Activated T-helper 1 cell treated with Interleukin-2 at 50 U/mL for 16 hours (primary cell): ENCODE measurements at regions not wholly inside any gene's neighbourhood (a gene's known extent, or its start where the extent isn't known, plus 50 kb on each side); places are given as distances from the start of the nearest gene placed in this dataset.

Source experiments
- DNase-seq: peaks from one replicate; pipeline ENCODE4 v3.0.0-alpha.2; 2020; ENCODE audit warnings: low read depth

DNA sequence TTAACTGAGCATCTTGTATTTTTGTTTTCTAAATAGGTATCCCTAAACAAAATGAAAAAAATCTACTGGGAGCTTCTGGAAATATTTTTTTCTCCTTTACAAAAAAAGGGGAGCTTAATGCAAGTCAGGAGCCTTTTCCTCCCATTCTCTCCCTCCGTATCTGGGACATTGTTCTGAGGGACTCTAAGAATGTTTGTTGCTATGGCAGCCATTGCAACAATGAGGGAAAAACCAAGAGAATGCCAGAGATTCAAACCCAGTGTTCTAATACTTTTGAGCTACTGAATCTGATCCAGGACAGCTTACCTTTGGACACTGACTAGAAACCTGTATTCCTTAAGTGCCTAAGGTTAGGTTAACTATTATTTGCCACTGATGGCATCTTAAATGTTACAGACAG is 485.7 kb upstream of the HS3ST1 start:
- no peak for DNase-seq

DNA sequence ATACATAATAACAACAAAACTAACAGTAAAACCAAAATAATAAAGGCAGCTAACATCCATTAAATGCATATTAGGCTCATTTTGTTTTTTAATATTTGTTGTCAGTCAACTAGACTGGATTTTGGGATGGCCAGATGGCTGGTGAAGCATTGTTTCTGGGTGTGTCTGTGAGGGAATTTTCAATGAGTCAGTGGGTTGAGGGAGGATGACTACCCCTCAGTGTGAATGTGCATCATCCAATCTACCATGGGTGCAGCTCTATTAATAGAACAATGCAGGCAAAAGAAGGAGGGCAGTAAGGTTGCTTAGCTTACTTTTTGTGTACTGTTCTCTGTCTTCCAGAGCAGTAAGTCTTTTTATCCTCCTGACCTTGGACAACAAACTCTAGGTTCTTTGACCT is 484.2 kb upstream of the HS3ST1 start:
- DNase-seq, result no peak

DNA sequence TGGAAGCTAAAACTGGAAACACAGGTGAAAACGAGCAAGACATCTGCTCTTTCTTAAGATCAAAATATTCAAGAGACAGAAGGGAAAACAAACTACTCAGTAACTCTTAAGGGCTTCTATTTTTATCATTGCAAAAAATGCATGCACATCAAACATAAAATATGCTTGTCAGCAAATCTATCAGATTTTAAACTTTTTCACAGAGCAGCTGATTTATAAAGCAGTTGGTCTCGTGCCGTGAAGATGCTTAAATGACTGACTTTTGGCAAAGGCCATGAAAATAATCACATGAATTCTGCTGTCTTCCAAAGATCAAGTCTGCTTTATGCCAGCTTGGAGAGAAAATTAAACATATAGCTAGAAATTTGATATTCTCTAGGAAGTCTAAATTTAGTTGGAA is 482.1 kb upstream of the HS3ST1 start:
- DNase-seq, result no peak

DNA sequence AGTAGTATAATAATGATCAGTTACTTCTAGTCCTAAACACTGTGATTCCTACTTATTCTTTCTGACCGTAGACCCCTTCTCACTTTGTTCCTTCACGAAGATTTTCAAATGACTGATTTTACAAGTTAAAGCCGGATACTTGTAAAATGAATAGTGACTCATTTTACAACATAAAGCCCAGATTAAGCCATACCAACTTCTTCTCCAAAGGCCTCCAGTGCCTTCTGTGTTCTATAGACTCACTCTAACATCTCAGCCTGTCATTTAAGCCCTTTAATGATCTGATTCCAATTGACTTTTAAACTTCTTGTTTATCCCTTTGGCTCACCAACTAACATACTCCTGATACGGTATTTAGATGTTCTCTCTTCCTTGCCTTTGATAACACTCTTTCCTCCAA is 480.0 kb upstream of the HS3ST1 start:
- no peak for DNase-seq

DNA sequence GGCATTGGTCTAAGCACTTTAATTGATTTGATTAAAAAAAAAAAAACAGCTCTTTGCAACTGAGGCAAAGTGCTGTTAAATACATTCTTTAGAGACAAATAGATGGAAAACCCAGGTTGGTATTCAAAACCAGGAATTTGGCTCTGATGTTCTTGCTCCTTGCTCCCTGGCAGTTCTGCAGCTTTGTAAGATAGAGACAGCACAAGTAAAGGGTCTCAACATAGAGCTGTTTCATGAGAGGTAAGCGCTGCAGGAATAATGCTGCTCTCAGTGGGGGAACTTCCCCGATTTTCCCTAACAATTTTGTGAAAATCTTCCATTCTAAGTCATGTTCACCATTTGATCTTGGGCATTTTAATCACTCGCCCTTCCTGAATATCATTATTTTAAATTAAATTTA is 479.5 kb upstream of the HS3ST1 start:
- DNase-seq, result no peak

DNA sequence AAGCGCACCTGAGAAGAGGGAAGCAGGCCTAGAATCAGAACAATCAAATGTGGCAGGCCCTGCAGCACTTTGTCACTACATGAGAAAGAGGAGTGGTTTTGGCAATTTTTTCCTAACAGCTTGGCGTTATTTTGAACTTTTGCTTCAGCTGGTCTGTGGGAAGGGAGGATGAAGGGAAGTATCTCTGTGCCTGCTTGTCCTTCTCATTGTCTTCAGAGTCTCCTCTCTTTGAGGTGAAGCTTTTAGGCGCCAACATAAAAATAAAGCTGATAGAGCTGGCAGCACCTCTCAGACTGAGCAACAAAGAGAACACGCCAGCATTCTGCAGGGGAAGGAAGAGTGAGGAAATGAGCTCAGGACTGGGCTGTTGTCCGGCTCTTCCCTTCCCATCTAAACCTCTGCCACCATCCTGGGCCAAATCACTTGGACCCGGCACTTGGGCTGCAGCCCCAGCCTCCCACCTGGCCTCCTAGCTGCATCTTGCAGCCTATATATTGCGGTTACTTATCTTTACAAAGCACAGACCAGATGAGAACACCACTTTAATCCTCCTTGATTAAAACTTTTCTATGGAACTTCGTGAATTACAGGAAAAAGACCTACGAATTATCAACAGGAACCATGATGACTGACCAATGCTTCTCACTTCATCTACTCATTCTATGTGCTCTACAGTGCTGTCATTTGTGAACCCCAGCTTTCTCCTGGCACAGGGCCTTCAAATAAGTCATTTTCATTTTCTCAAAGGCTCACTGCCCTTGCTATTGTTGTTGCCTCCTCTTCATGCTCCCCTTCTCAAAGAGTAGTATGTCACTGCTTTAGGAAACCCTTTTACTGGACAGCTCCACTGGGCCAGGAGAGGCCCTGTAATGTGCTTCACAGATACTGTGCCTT is 476.4 kb upstream of the HS3ST1 start:
- DNase-seq, result no peak

DNA sequence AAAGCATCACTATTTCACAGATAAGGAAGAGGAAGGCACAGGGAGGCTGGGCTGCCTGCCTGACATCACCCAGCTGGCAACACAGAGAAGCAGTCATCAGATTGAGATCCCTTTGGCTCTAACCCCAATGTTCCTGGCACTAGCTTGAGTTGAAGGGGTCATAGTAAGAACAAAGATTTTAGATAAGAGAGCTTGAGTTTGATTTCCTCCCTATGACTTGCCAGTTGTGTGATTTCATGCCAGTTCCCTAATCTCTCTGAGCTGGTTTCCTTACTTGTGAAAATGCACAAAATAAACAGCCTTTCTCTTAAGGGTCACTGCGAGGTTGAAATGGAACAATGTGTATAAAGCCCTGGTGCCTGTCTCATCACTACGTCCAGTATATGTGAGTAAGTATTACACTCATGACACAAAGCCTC is 475.4 kb upstream of the HS3ST1 start:
- no peak for DNase-seq

DNA sequence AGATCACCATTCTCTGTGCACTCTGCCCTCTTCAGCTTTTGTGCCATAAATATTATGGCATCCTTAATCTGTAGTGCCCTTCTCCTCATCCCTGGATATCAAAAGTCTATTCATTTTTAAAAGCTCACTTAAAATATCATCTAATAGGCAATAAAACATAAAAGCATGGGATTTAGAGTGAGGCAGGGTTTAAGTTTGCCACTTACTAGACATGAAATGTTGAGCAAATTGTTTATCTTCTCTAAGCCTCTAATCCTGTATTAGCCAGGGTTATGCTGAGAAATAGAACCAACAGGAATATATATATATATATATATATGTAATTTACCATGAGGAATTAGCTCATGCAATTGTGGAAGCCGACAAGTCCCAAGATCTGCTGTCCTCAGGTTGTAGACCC is 472.4 kb upstream of the HS3ST1 start:
- no peak for DNase-seq

DNA sequence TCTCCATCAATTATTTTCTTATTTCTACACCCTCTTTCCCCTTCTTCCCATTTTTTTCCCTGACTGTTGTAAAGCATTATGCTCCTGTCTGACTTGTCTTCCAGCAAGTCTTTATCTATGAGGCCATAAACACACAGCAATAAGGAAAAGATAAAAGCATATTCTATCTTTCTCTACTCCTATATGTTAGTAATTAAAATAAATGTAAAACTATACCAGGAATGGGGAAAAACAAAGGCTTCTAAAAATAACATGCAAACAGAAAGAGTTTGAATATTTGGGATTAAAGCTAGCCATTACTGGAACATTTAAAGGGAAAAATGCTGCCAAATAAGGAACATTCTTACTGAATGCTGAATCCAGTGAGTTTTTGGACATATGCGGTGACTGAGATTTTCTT is 471.7 kb upstream of the HS3ST1 start:
- no peak for DNase-seq

DNA sequence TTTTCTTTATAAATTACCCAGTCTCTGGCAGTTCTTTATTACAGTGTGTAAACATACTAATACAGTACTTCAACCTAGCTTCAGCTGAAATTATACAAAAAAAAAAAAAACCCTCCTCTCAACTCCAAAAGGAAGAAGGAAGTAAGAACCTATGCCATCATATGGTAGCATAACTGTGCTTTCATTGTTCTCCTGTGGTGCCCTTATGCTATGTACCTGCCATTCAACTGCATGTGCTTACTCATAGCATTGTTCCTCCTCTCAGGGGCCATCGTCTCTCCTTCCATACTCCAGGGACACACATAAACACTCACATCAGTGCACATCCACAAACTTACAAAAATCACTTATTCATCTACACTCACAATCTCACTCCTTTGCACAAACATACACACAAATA is 470.1 kb upstream of the HS3ST1 start:
- no peak for DNase-seq

DNA sequence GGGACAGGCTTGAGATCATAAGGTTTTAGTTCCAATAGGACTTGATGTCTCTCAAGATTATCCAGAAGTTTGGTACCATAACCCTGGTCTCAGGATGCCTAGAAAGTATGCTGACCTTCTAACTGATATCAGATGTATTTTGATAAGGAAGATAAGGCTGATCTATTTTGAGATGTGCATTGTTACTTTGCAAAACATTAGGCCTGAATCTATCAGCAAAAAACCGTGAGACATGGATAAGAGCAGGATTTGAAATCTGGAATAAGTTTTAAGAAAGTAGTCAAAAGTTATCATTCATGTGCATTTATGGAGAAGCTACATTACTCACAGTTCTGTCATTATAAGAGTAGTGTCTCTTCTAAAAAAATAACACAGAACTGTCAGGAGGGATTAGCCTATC is 467.1 kb upstream of the HS3ST1 start:
- DNase-seq, result no peak

DNA sequence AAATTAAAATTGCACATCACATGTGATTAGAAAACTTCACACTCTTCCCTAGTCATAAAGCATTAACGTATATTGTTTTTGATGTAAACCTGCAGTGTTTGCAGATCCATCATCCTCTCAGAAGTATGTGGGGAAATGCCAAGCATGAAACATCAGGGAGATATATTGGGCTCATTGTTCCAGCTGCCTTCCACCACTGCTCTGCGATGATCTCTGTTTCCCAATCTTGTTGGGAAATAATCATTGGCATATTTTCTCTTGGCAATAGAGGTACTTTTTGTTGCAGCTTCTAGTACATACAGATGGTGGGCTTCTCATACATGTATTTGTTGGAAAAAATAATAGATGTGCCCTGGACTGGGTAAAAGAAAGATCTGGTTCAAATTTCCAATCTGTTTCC is 466.3 kb upstream of the HS3ST1 start:
- no peak for DNase-seq

DNA sequence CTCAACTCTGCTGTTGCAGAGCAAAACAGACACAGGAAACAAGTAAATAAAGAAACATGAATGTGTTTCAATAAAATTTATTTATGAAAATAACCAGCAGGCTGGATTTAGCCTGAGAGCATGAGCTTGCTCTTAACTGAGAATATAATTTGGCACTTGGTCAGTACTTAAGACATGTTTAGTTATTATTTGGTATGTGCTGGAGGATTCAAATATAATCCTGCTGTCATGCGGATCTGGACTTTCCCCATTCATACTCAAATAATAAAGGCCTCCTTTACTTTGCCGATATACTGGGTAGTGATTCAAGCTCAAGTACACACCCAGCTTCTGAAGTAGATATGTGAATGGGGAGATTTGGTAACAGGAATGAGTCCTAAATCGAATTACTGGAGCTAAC is 465.5 kb upstream of the HS3ST1 start:
- no peak for DNase-seq

DNA sequence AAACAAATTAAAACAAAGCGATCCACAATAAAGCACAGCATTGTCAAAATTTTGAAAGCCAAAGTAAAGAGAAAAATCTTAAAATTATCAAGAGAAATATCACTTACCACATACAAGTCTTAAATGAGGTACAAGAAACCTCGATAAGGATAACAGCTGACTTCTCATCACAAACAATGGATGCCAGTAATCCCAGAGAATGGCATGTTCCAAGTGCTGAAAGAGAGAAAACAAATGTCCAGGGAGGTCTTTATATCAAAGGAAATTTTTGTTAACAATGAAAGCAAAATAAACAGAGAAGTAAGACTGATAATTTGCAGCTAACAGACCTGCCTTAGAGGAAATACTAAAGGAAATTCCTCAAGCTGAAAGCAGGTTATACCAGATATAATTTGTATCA is 460.4 kb upstream of the HS3ST1 start:
- no peak for DNase-seq

DNA sequence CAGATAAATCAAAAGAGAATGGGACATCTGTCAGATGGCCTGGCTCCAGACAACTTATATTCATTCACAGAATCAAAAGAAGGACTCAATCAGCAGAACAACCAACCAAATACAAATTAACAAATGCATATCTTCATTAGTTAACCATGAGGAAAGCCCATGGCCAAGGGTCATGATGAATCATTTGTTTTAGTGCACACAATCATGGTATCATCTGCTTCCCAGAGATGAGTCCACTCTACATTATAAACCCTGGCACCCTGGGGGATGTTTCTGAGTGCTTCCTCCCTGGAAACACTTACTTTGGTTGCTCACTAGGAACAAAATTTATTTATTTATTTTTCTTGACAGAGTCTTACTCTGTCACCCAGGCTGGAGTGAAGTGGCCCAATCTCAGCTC is 453.3 kb upstream of the HS3ST1 start:
- no peak for DNase-seq

DNA sequence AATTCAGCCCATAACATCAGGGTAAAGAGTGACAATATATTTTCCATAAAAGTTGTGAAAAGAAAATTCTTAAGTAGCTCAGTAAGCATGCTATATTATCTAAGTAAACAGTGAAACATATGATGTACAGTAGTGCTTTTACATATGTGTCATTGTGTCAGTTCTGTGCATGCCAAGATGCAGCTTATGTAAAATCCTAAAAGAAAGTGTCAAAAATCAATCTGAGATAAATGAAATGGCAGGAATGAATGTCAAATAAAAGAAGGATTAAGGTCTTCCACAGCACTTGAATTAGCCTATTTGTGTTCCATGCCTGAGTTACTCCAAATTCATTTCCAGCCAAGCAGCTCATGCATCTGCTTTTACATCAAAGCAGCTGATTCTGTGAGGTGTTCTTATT is 452.7 kb upstream of the HS3ST1 start:
- no peak for DNase-seq

DNA sequence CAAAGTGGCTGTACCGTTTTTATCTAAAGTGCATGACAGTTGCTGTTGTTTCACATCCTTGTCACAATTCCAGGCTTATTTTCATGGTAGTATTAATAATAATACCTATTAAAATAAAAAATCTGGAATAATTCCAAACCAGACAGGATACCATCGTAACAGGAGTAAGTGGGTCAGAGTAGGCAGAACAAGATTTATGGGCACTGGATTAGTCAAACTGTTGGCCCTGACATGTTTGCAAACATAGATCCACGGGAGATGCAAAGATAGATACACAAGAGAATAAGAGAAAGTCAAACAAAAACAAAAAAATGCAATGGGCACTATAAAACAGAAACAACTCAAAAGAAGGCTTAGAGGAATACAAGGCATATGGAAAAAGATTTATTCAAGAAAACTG is 449.5 kb upstream of the HS3ST1 start:
- DNase-seq, result no peak

DNA sequence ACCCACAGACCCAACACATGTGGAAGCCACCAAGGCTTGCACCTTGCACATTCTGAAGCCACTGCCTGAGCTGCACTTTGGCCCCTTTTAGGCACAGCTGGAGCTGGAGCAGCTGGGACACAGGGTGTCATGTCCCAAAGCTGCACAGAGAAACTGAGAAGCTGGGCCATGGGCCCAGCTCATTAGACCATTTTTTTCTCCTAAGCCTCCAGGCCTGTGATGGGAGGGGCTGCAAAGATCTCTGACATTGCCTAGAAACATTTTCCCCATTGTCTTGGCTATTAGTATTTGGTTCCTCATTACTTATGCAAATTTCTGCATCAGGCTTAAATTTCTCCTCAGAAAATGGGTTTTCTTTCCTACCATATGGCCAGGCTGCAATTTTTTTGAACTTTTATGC is 447.4 kb upstream of the HS3ST1 start:
- DNase-seq, result no peak

DNA sequence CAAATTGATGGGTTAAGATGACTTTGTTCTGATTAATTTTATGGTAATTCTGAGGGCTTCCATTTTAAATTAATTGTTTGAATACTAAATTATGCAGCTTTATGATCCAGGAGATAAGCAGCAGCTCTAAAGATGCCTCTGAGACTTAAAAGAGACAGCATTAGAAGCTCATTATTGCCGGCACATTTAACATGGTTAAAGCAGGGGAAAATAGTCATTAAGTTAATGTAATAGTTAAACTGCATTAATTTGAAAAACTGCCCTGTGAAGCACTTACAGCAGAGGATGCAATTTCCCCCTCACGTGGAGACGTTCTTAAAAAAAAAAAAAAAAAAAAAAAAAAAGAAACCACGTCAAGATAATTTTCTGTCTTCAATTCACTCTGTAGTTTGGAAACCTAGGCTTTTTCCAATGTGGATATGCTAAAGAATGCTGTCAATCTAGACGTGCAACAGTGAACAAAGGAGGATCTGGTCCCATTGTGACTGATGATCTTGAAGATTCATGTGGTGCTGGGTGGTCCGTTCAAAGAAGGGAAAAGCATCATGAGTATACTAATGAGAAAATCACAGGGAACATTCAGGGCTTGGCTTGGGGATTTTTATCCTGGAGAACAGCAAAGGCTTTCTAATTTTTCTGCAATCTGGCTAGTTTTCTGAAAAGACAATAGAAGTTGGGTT is 440.6 kb upstream of the HS3ST1 start:
- no peak for DNase-seq

DNA sequence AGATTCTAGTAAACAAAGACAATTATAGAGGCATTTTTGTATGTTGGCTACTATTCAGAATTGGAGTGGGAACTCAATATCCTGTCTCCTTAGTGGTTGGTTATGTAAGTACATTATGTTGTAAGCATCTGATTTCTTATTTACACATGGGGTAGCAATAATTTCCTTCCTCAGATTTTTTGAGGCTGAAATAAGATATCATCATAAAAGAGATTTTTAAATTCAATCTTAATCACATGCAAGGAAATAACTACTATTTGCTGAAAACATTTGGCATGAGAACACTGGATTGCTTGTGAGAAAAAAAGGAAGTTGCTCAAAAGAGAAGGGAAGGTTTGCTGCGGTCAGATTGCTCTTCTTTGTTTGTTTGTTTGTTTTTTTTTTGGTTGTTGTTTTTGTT is 437.7 kb upstream of the HS3ST1 start:
- DNase-seq, result no peak

DNA sequence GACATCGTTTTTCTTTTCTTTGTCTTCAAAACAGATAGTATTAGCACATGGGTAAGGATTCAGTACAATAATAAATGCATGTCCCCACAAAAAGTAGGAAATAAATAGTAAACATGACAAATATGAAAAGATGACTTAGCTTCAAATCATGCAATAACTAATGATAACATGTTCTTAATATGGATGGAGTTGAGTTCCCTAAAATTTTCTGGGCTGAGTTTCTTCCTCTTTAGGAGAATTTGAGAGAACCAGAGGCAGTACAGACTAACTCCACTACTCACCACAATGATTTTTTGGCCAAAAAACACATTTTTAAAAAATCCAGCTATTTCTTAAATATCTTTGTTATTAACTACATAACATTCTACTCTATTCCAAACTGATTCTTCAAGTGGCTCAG is 432.3 kb upstream of the HS3ST1 start:
- DNase-seq, result no peak

DNA sequence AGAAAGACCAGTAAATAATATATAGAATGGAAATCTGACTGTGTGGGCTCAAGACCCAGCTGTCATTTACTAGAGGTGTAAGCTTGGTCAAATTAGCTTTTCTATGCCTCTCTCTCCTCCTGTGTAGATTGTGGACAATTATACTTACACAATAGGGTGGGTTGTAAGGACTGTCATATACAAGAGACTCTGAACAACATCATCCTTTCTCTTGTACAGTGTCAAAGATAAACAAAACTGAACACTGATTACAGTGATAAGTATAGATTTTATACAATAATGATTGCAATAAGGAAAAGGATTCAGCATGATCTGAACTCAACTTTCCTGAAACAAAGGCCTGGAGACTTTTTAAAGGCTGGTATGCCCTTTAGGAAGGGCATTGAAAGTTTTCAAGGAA is 429.2 kb upstream of the HS3ST1 start:
- no peak for DNase-seq

DNA sequence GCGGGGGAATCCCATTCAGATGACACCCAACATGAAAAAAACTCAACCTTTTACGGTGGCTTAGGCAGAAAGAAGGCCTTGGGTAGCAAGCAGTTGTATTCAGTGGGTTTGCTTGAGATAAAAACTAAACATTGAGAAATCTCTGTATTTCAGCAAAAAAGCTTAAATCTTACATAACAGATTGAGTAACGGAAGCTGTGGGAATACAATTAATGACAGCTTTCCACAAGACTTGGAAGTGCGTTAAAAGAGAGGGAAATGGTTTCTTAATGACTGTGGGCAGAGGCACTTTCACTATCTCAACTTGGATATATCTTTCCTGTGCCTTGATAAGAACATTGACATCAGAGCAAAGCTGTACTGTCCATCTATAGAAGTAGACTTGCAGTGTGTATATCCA is 418.5 kb upstream of the HS3ST1 start:
- DNase-seq, result no peak

DNA sequence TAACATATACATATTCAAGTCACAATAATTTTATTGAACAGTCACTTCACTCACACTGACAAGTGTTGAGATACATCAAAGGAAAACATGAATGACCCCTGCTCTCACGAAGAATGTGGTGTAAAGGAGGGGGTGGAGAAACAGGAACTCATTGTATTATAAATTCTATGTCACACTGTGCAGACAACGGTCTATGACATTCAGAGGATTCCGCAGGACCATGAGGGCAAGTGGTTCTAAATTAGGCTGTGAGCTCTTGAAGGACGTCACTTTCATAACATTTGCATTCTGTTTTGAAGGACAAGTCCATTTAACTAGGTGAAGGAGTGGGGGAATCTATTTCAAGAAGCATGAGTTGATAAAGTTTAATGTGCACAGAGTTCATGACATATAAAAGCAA is 415.2 kb upstream of the HS3ST1 start:
- no peak for DNase-seq
